GM12878 (cell line): ENCODE measurements at regions not wholly inside any gene's neighbourhood (a gene's known extent, or its start where the extent isn't known, plus 50 kb on each side); places are given as distances from the start of the nearest gene placed in this dataset.

Experiments
- ATAC-seq: fragments of 200-7000 bp; cut with Tn5 transposase; 3 replicates; pipeline ENCODE4 v1.9.1; 2020; ENCODE audit warnings: mild to moderate bottlenecking, moderate library complexity
- BruUV-seq: library from RNA; stranded (reverse); fragments of 400-500 nt; replicated peaks from 2 replicates; lab custom pipeline; 2021; lab: Mats Ljungman, UMichigan
- CTCF ChIA-PET: fragments of 300-600 bp; sonication (Branson Sonifier 250); formaldehyde crosslinking; extraction: SDS; loops from one replicate; lab custom pipeline; 2021; ENCODE audit warnings: inconsistent platforms; lab: Yijun Ruan, JAX
- POLR2A ChIA-PET: fragments of 350-600 bp; formaldehyde crosslinking; extraction: SDS; loops from one replicate; lab custom pipeline; 2021; ENCODE audit warnings: inconsistent platforms; lab: Charles Lee
- RAD21 ChIA-PET: fragments of 300-600 bp; sonication (Branson Sonifier 250); formaldehyde crosslinking; loops from one replicate; lab custom pipeline; 2023; ENCODE audit warnings: antibody characterized with exemption; ENCODE audit not compliant: unreplicated experiment; lab: Charles Lee
- SMC1A ChIA-PET: fragments of 300-600 bp; sonication (Branson Sonifier 250); formaldehyde crosslinking; loops from one replicate; lab custom pipeline; 2023; ENCODE audit not compliant: unreplicated experiment, uncharacterized antibody; lab: Charles Lee
- DNase-seq: peaks from one replicate; pipeline ENCODE4 v3.0.0-alpha.2; 2011; ENCODE audit warnings: low read depth, low spot score
- FAIRE-seq: peaks from 3 replicates; lab custom pipeline; 2011; peaks lifted over from hg19 to GRCh38; lab: Jason Lieb, UNC
- H2AFZ ChIP-seq: 2 replicates; pipeline ENCODE4 v1.6.0; 2011; ENCODE audit warnings: low read depth, low read length, control low read depth; ENCODE audit not compliant: control insufficient read depth
- H3K27ac ChIP-seq: 2 replicates; pipeline ENCODE4 v1.5.1; 2011; ENCODE audit warnings: control low read depth; ENCODE audit not compliant: control insufficient read depth, insufficient read depth
- H3K27me3 ChIP-seq, 2 experiments: replicated peaks in 1 of 2; 2 replicates each; pipeline versions ENCODE4 v1.6.0 to v1.6.1; 2011; ENCODE audit warnings: low read length in 1 of 2; ENCODE audit not compliant: control insufficient read depth in 2 of 2, insufficient read depth in 2 of 2
- H3K36me3 ChIP-seq, 2 experiments: 2 replicates each; pipeline ENCODE4 v1.5.1; 2011; ENCODE audit warnings: low read length in 1 of 2; ENCODE audit not compliant: control insufficient read depth in 2 of 2, insufficient read depth in 2 of 2
- H3K4me1 ChIP-seq: 2 replicates; pipeline ENCODE4 v1.6.1; 2011; ENCODE audit warnings: mild to moderate bottlenecking, low read length, moderate library complexity, mixed read lengths; ENCODE audit not compliant: control insufficient read depth, insufficient read depth
- H3K4me2 ChIP-seq: 2 replicates; pipeline ENCODE4 v1.6.0; 2011; ENCODE audit warnings: control low read depth; ENCODE audit not compliant: control insufficient read depth, insufficient read depth
- H3K4me3 ChIP-seq: fragments of 200-600 bp; sonication (generic); 2 replicates; pipeline ENCODE4 v1.5.1; 2016
- H3K79me2 ChIP-seq: 2 replicates; pipeline ENCODE4 v1.6.0; 2011; ENCODE audit warnings: low read length; ENCODE audit not compliant: control insufficient read depth, insufficient read depth
- H3K9ac ChIP-seq: 2 replicates; pipeline ENCODE4 v1.8.0; 2011; ENCODE audit warnings: low read length, control low read depth, mixed read lengths; ENCODE audit not compliant: control insufficient read depth, insufficient read depth
- H3K9me3 ChIP-seq: replicated peaks from 3 replicates; pipeline ENCODE4 v1.5.1; 2011; ENCODE audit warnings: mild to moderate bottlenecking, low read length; ENCODE audit not compliant: control insufficient read depth, insufficient read depth
- H4K20me1 ChIP-seq: 2 replicates; pipeline ENCODE4 v1.6.0; 2011; ENCODE audit not compliant: control insufficient read depth, insufficient read depth
- BACH1 ChIP-seq: fragments of 450-650 bp; IDR thresholded peaks from 2 replicates; pipeline ENCODE4 v1.6.1; 2017; ENCODE audit warnings: mild to moderate bottlenecking, borderline replicate concordance
- FOXK2 ChIP-seq: fragments of 450-650 bp; IDR thresholded peaks from 2 replicates; pipeline ENCODE4 v1.6.1; 2017; ENCODE audit warnings: mild to moderate bottlenecking, moderate library complexity
- KDM1A ChIP-seq: fragments of 200-600 bp; sonication (generic); IDR thresholded peaks from 2 replicates; pipeline ENCODE4 v1.6.1; 2016; ENCODE audit warnings: borderline replicate concordance
- NRF1 ChIP-seq: conservative IDR thresholded peaks from 2 replicates; pipeline ENCODE4 v1.6.1; 2011; ENCODE audit warnings: mild to moderate bottlenecking, low read depth, low read length, improper control_type of control experiment
- PBX3 ChIP-seq: IDR thresholded peaks from 2 replicates; pipeline ENCODE4 v1.6.1; 2011; ENCODE audit warnings: mild to moderate bottlenecking, low read depth, low read length, moderate library complexity; ENCODE audit not compliant: insufficient replicate concordance
- POLR2AphosphoS5 ChIP-seq: IDR thresholded peaks from 2 replicates; pipeline ENCODE4 v1.6.1; 2011; ENCODE audit warnings: mild to moderate bottlenecking, low read length, inconsistent platforms
- RAD51 ChIP-seq: fragments of 450-650 bp; IDR thresholded peaks from 2 replicates; pipeline ENCODE4 v1.6.1; 2016; ENCODE audit warnings: moderate library complexity, mild to moderate bottlenecking, inconsistent platforms
- SP1 ChIP-seq: IDR thresholded peaks from one replicate; pipeline ENCODE4 v1.6.1; 2011; ENCODE audit warnings: low read depth, low read length
- SUPT20H ChIP-seq: IDR thresholded peaks from 2 replicates; pipeline ENCODE4 v1.6.1; 2011; ENCODE audit warnings: low read depth, mild to moderate bottlenecking, low read length, moderate library complexity, borderline replicate concordance; ENCODE audit not compliant: control insufficient read depth
- TCF3 ChIP-seq: IDR thresholded peaks from 2 replicates; pipeline ENCODE4 v1.6.1; 2012; ENCODE audit warnings: low read depth, mild to moderate bottlenecking, low read length, borderline replicate concordance; ENCODE audit not compliant: insufficient read depth
- WGBS: methylation state at CpG from one replicate; pipeline ENCODE4 v1.1.6; 2016; ENCODE audit warnings: low lambda C conversion rate; ENCODE audit not compliant: insufficient replicate concordance, insufficient coverage; ENCODE audit errors: missing lambda C conversion rate; 5-methylcytosine and 5-hydroxymethylcytosine counted together
- in situ Hi-C: fragments of 300-500 bp; cut with MboI; formaldehyde crosslinking; loops from 9 replicates; pipeline ENCODE4 v1.14.3; 2018; ENCODE audit warnings: mixed read lengths
- intact Hi-C: fragments of 100-400 bp; cut with micrococcal nuclease; formaldehyde crosslinking; loops from one replicate; pipeline ENCODE4 v1.14.2; 2022; ENCODE audit not compliant: unreplicated experiment

GRCh38 chr14:96725232-96725631 lies 72.0 kb upstream of the VRK1 start:
- POLR2A ChIA-PET = no interaction called here
- H4K20me1 ChIP-seq = no peaks in the 10 kb centered on the region
- H3K4me3 ChIP-seq = no peak overlapping the region
- BruUV-seq = no TSS peak
- SMC1A ChIA-PET = no interaction called here
- H3K27me3 ChIP-seq = no peaks in the 10 kb centered on the region; a peak in 1 of 4 replicates
- 95% methylated on average over 8 of the region's 8 CpGs for WGBS
- no peak overlapping the region for H3K9ac ChIP-seq
- TF ChIP-seq POLR2AphosphoS5 (no peak), RAD51 (no peak), SP1 (no peak), PBX3 (no peak), TCF3 (no peak), FOXK2 (no peak), NRF1 (no peak), BACH1 (no peak), KDM1A (no peak), SUPT20H (no peak)
- in situ Hi-C loops (no loop called here), intact Hi-C loops (no loop called here)
- H3K4me2 ChIP-seq = no peak overlapping the region
- no peaks in the 10 kb centered on the region for H3K79me2 ChIP-seq
- DNase-seq (no peak), FAIRE-seq (no peak), ATAC-seq (no peak)
- no peaks in the 10 kb centered on the region for H3K9me3 ChIP-seq
- H3K27ac ChIP-seq = no peak overlapping the region
- CTCF ChIA-PET = interaction anchor here (1.0 to 1.7 kb wide), 2 partner anchors 12 to 15 kb away, joined by 4 to 5 read pairs; no protein-coding TSS in a partner anchor
- no peaks in the 10 kb centered on the region for H3K36me3 ChIP-seq
- no peak overlapping the region for H2AFZ ChIP-seq
- H3K4me1 ChIP-seq = peaks cover 4% of the 10 kb centered on the region; the same call in 1 of the 2 replicates
- RAD21 ChIA-PET = no interaction called here
